ENCODE measurements at regions not wholly inside any gene's neighbourhood (a gene's known extent, or its start where the extent isn't known, plus 50 kb on each side); places are given as distances from the start of the nearest gene placed in this dataset.

- TF ChIP-seq CTCF (IDR thresholded peaks at IDR 0.05) (no peak), PBX3 (IDR thresholded peaks at IDR 0.05) (no peak), JUNB (IDR thresholded peaks at IDR 0.05) (no peak), NR3C1 (IDR thresholded peaks at IDR 0.05) (no peak), NPAS2 (CRISPR knock-in tag; IDR thresholded peaks at IDR 0.05; ENCODE audit: borderline replicate concordance) (no peak)
Measured at GRCh38 chr5:4976902-4977301, 163.2 kb upstream of the ADAMTS16 start.
